Gastroesophageal sphincter (tissue), 3 donors: ENCODE measurements at regions not wholly inside any gene's neighbourhood (a gene's known extent, or its start where the extent isn't known, plus 50 kb on each side); places are given as distances from the start of the nearest gene placed in this dataset.

Source experiments
- CTCF ChIP-seq, 4 experiments: fragments of 200-600 bp in 2 of 4; fragments of 450-650 bp in 2 of 4; sonication (generic) in 1 of 4; IDR thresholded peaks; one replicate each; pipeline ENCODE4 v1.5.1; 2017 to 2019; ENCODE audit warnings: antibody characterized with exemption in 4 of 4, mild to moderate bottlenecking in 2 of 4, moderate library complexity in 2 of 4
- POLR2A ChIP-seq, 2 donors: fragments of 450-650 bp; IDR thresholded peaks; one replicate each; pipeline ENCODE4 v1.6.1; 2017; ENCODE audit warnings: antibody characterized with exemption in 2 of 2, mild to moderate bottlenecking in 2 of 2, moderate library complexity in 1 of 2
- POLR2AphosphoS5 ChIP-seq: sonication (generic); formaldehyde crosslinking; IDR thresholded peaks from one replicate; pipeline ENCODE4 v1.6.1; 2017; ENCODE audit warnings: antibody characterized with exemption

GRCh38 chr16:54586474-54587175 lies 300.0 kb upstream of the IRX3 start:
- TF ChIP-seq POLR2A (IDR thresholded peaks at IDR 0.05) (no peak), CTCF (IDR thresholded peaks at IDR 0.05) (no peak), POLR2AphosphoS5 (no peak)
